ENCODE measurements at regions not wholly inside any gene's neighbourhood (a gene's known extent, or its start where the extent isn't known, plus 50 kb on each side); places are given as distances from the start of the nearest gene placed in this dataset.

GRCh38 chr21:39124681-39125251 lies 58.5 kb downstream of the PSMG1 start:
- DNase-seq: no peak
- H3K9me3 ChIP-seq (replicated peaks; ENCODE audit: insufficient read depth, low read length): no peaks in the 10 kb centered on the region
- no peak overlapping the region for H3K9ac ChIP-seq (ENCODE audit: low read length)
- H3K36me3 ChIP-seq (replicated peaks; ENCODE audit: insufficient read depth, low read length): no peaks in the 10 kb centered on the region
- H4K20me1 ChIP-seq (ENCODE audit: insufficient read depth, low read length): no peaks in the 10 kb centered on the region
- H3K27ac ChIP-seq (ENCODE audit: low read length): no peak overlapping the region
- H3F3A ChIP-seq (ENCODE audit: insufficient read depth, low read length): no peaks in the 10 kb centered on the region
- no peak overlapping the region for H2AFZ ChIP-seq (ENCODE audit: low read length)
- H3K9me2 ChIP-seq (replicated peaks; ENCODE audit: insufficient read depth, low read length): no peaks in the 10 kb centered on the region
- H3K79me2 ChIP-seq (ENCODE audit: low read length): no peaks in the 10 kb centered on the region
- no peak overlapping the region for H3K4me2 ChIP-seq (ENCODE audit: low read depth, low read length)
- TF ChIP-seq EZH2phosphoT487 (IDR thresholded peaks at IDR 0.05; ENCODE audit: low read length) (no peak), EZH2 (optimal IDR thresholded peaks at IDR 0.05; ENCODE audit: low read depth, low read length) (no peak)
- TF ChIP-seq, protein P1, sequence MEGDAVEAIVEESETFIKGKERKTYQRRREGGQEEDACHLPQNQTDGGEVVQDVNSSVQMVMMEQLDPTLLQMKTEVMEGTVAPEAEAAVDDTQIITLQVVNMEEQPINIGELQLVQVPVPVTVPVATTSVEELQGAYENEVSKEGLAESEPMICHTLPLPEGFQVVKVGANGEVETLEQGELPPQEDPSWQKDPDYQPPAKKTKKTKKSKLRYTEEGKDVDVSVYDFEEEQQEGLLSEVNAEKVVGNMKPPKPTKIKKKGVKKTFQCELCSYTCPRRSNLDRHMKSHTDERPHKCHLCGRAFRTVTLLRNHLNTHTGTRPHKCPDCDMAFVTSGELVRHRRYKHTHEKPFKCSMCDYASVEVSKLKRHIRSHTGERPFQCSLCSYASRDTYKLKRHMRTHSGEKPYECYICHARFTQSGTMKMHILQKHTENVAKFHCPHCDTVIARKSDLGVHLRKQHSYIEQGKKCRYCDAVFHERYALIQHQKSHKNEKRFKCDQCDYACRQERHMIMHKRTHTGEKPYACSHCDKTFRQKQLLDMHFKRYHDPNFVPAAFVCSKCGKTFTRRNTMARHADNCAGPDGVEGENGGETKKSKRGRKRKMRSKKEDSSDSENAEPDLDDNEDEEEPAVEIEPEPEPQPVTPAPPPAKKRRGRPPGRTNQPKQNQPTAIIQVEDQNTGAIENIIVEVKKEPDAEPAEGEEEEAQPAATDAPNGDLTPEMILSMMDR (IDR thresholded peaks at IDR 0.05; ENCODE audit: low read length): no peak
- H3K4me1 ChIP-seq (ENCODE audit: low read length): peaks cover 7% of the 10 kb centered on the region; the same call in 1 of the 2 replicates
- peaks cover 9% of the 10 kb centered on the region; the same call in 1 of the 2 replicates for H3K27me3 ChIP-seq (replicated peaks; ENCODE audit: insufficient read depth, low read length)
- no peak overlapping the region for H3K4me3 ChIP-seq (ENCODE audit: low read length)

GRCh38 chr21:39123375-39123774 lies 59.9 kb downstream of the PSMG1 start:
- Histone ChIP-seq H3K9me2 (replicated peaks; ENCODE audit: insufficient read depth, low read length) (no peaks in the 10 kb centered on the region), H3K79me2 (ENCODE audit: low read length) (no peaks in the 10 kb centered on the region), H3K9ac (ENCODE audit: low read length) (no peak overlapping the region), H3K4me2 (ENCODE audit: low read depth, low read length) (no peak overlapping the region), H3K4me3 (ENCODE audit: low read length) (no peak overlapping the region), H2AFZ (ENCODE audit: low read length) (no peak overlapping the region), H3K36me3 (replicated peaks; ENCODE audit: insufficient read depth, low read length) (no peaks in the 10 kb centered on the region), H3K27ac (ENCODE audit: low read length) (no peak overlapping the region), H4K20me1 (ENCODE audit: insufficient read depth, low read length) (no peaks in the 10 kb centered on the region), H3K4me1 (ENCODE audit: low read length) (peaks cover 7% of the 10 kb centered on the region; the same call in 1 of the 2 replicates), H3F3A (ENCODE audit: insufficient read depth, low read length) (no peaks in the 10 kb centered on the region), H3K27me3 (replicated peaks; ENCODE audit: insufficient read depth, low read length) (peaks cover 11% of the 10 kb centered on the region; the same call in 1 of the 2 replicates), H3K9me3 (replicated peaks; ENCODE audit: insufficient read depth, low read length) (no peaks in the 10 kb centered on the region)
- TF ChIP-seq, protein P1 (IDR thresholded peaks at IDR 0.05; ENCODE audit: low read length): no peak
- no peak for TF ChIP-seq EZH2 (optimal IDR thresholded peaks at IDR 0.05; ENCODE audit: low read depth, low read length)
- no peak for TF ChIP-seq EZH2phosphoT487 (IDR thresholded peaks at IDR 0.05; ENCODE audit: low read length)
- no peak for DNase-seq

DNA sequence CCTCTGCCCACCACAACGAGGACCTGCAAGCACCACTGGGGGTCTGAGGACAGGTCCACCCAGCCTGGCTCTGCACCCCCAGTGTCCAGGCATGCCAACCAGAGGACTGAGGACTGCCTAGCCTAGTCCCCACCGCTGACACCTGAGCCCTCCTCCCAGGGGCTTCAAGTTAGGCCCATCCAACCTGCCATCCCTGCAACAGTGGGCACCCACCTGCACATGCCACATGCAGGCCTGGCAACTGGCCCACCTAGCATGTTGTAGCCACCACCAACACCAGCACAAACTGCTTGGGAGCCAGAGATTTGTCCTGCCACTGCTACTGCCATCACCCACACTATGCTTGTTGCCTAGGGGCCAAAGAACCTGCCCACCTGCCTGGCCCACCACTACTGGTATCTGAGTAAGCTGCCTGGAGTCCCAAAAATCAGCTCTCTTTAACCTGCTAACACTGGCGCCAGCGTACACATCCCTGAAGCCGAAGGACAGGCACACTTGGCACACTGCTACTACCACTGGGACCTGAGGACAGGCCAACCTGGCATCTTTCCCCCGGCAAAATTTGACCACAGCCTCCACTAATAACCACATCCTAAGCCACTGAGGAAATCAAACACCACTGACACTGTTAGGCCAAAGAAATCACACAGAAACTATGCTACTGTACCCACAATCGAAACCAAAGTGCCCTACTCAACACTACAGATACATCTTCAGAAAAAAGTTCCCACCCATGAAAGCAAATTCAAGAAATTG lies 61.5 kb downstream of the PSMG1 start:
- Histone ChIP-seq H3K27ac (ENCODE audit: low read length) (no peak overlapping the region), H3F3A (ENCODE audit: insufficient read depth, low read length) (no peaks in the 10 kb centered on the region), H3K4me1 (ENCODE audit: low read length) (peaks cover 7% of the 10 kb centered on the region; the same call in 1 of the 2 replicates), H3K27me3 (replicated peaks; ENCODE audit: insufficient read depth, low read length) (peaks cover 11% of the 10 kb centered on the region; the same call in 1 of the 2 replicates), H2AFZ (ENCODE audit: low read length) (no peak overlapping the region), H3K36me3 (replicated peaks; ENCODE audit: insufficient read depth, low read length) (no peaks in the 10 kb centered on the region), H3K4me3 (ENCODE audit: low read length) (no peak overlapping the region), H3K4me2 (ENCODE audit: low read depth, low read length) (no peak overlapping the region), H3K9me3 (replicated peaks; ENCODE audit: insufficient read depth, low read length) (no peaks in the 10 kb centered on the region), H3K9ac (ENCODE audit: low read length) (no peak overlapping the region), H3K79me2 (ENCODE audit: low read length) (no peaks in the 10 kb centered on the region), H4K20me1 (ENCODE audit: insufficient read depth, low read length) (no peaks in the 10 kb centered on the region), H3K9me2 (replicated peaks; ENCODE audit: insufficient read depth, low read length) (no peaks in the 10 kb centered on the region)
- peak; percentile 71 for DNase-seq
- no peak for TF ChIP-seq EZH2 (optimal IDR thresholded peaks at IDR 0.05; ENCODE audit: low read depth, low read length)
- TF ChIP-seq, protein P1 (IDR thresholded peaks at IDR 0.05; ENCODE audit: low read length): no peak
- no peak for TF ChIP-seq EZH2phosphoT487 (IDR thresholded peaks at IDR 0.05; ENCODE audit: low read length)

Data from MM.1S (cell line).